Suprapubic skin (tissue), 3 donors: ENCODE measurements at regions not wholly inside any gene's neighbourhood (a gene's known extent, or its start where the extent isn't known, plus 50 kb on each side); places are given as distances from the start of the nearest gene placed in this dataset.

Source experiments
- CTCF ChIP-seq, 2 donors: fragments of 200-600 bp in 1 of 2; fragments of 450-650 bp in 1 of 2; sonication (generic) in 1 of 2; IDR thresholded peaks; one replicate each; pipeline ENCODE4 v1.5.1; 2016 to 2019; ENCODE audit warnings: antibody characterized with exemption in 2 of 2, mild to moderate bottlenecking in 1 of 2, moderate library complexity in 1 of 2
- POLR2A ChIP-seq, 2 donors: fragments of 450-650 bp; IDR thresholded peaks; one replicate each; pipeline ENCODE4 v1.6.1; 2017; ENCODE audit warnings: antibody characterized with exemption in 2 of 2, mild to moderate bottlenecking in 2 of 2, moderate library complexity in 2 of 2

- TF ChIP-seq POLR2A (IDR thresholded peaks at IDR 0.05) (no peak), CTCF (IDR thresholded peaks at IDR 0.05) (no peak)
Measured at GRCh38 chr6:71033171-71033570, 76.3 kb upstream of the B3GAT2 start.
